Endothelial cell of umbilical vein (primary cell): ENCODE measurements at regions not wholly inside any gene's neighbourhood (a gene's known extent, or its start where the extent isn't known, plus 50 kb on each side); places are given as distances from the start of the nearest gene placed in this dataset.

Experiments used
- BruUV-seq: library from RNA; stranded (reverse); fragments of 400-500 nt; replicated peaks from 2 replicates; lab custom pipeline; 2021; lab: Mats Ljungman, UMichigan
- CTCF ChIA-PET: fragments of 300-600, 350-600 bp; sonication (Branson Sonifier 250); formaldehyde crosslinking; loops from one replicate; lab custom pipeline; 2021; ENCODE audit warnings: antibody characterized with exemption, inconsistent platforms; lab: Charles Lee
- POLR2A ChIA-PET: fragments of 300-600, 350-600 bp; sonication (Branson Sonifier 250); formaldehyde crosslinking; loops from one replicate; lab custom pipeline; 2021; ENCODE audit warnings: antibody characterized with exemption, inconsistent platforms; lab: Charles Lee
- DNase-seq: peaks from one replicate; pipeline ENCODE4 v3.0.0-alpha.2; 2011; ENCODE audit warnings: low read depth, low spot score
- FAIRE-seq: peaks from 2 replicates; lab custom pipeline; 2011; peaks lifted over from hg19 to GRCh38; lab: Jason Lieb, UNC
- H2AFZ ChIP-seq: 2 replicates; pipeline ENCODE4 v1.6.0; 2012; ENCODE audit warnings: low read depth, low read length, control low read depth, inconsistent platforms
- H3K27ac ChIP-seq: 2 replicates; pipeline ENCODE4 v1.5.1; 2011; ENCODE audit warnings: low read depth, mild to moderate bottlenecking, control low read depth, low read length, moderate library complexity; ENCODE audit not compliant: insufficient read depth
- H3K27me3 ChIP-seq, 2 experiments: 2 replicates each; pipeline versions ENCODE4 v1.6.0 to v1.6.1; 2011; ENCODE audit warnings: low read length in 2 of 2, mixed read lengths in 1 of 2; ENCODE audit not compliant: control insufficient read depth in 2 of 2, insufficient read depth in 2 of 2
- H3K36me3 ChIP-seq, 2 experiments: 2 replicates in 1 of 2; 3 replicates in 1 of 2; pipeline ENCODE4 v1.5.1; 2011; ENCODE audit warnings: low read length in 2 of 2, mild to moderate bottlenecking in 1 of 2, moderate library complexity in 1 of 2; ENCODE audit not compliant: control insufficient read depth in 2 of 2, insufficient read depth in 2 of 2; ENCODE audit errors: extremely low read depth in 1 of 2
- H3K4me1 ChIP-seq: 3 replicates; pipeline ENCODE4 v1.5.1; 2011; ENCODE audit warnings: mild to moderate bottlenecking, low read length; ENCODE audit not compliant: control insufficient read depth, insufficient read depth; ENCODE audit errors: extremely low read depth
- H3K4me2 ChIP-seq: 2 replicates; pipeline ENCODE4 v1.6.1; 2011; ENCODE audit warnings: low read length, control low read depth, mixed read lengths; ENCODE audit not compliant: insufficient read depth
- H3K4me3 ChIP-seq, 3 experiments: fragments of 200-600 bp in 1 of 3; sonication (generic), shearing (Covaris generic) in 1 of 3; replicated peaks in 1 of 3; 2 replicates each; pipeline ENCODE4 v1.5.1; 2011 to 2016; ENCODE audit warnings: control low read depth in 3 of 3, low read length in 3 of 3, mild to moderate bottlenecking in 2 of 3, inconsistent platforms in 1 of 3, low read depth in 1 of 3, moderate library complexity in 1 of 3; ENCODE audit not compliant: insufficient read depth in 1 of 3
- H3K79me2 ChIP-seq: 2 replicates; pipeline ENCODE4 v1.6.0; 2012; ENCODE audit warnings: low read length, inconsistent platforms; ENCODE audit not compliant: control insufficient read depth, insufficient read depth
- H3K9ac ChIP-seq: replicated peaks from 2 replicates; pipeline ENCODE3; 2011; ENCODE audit warnings: low read length, control low read depth; ENCODE audit not compliant: insufficient read depth; ENCODE audit errors: extremely low read depth
- H3K9me1 ChIP-seq: replicated peaks from 3 replicates; pipeline ENCODE4 v1.6.0; 2011; ENCODE audit warnings: mild to moderate bottlenecking, low read length; ENCODE audit not compliant: control insufficient read depth, insufficient read depth; ENCODE audit errors: extremely low read depth
- H3K9me3 ChIP-seq: replicated peaks from 2 replicates; pipeline ENCODE4 v1.5.1; 2012; ENCODE audit warnings: low read length, inconsistent platforms; ENCODE audit not compliant: control insufficient read depth, insufficient read depth
- H4K20me1 ChIP-seq: replicated peaks from 2 replicates; pipeline ENCODE3; 2011; ENCODE audit warnings: mild to moderate bottlenecking, low read length; ENCODE audit not compliant: control insufficient read depth, insufficient read depth; ENCODE audit errors: extremely low read depth
- EZH2 ChIP-seq: IDR thresholded peaks from 2 replicates; pipeline ENCODE4 v1.6.1; 2012; ENCODE audit warnings: borderline replicate concordance, low read depth, mild to moderate bottlenecking, moderate library complexity, low read length, inconsistent platforms; ENCODE audit not compliant: severe bottlenecking
- FOS ChIP-seq: IDR thresholded peaks from 2 replicates; pipeline ENCODE4 v1.6.1; 2011; ENCODE audit warnings: mild to moderate bottlenecking, low read length, moderate library complexity, borderline replicate concordance; ENCODE audit not compliant: insufficient read depth
- GATA2 ChIP-seq: IDR thresholded peaks from 2 replicates; pipeline ENCODE4 v1.7.0; 2011; ENCODE audit warnings: low read depth, mild to moderate bottlenecking, moderate library complexity, mixed read lengths, low read length; ENCODE audit not compliant: insufficient read length, insufficient read depth
- JUN ChIP-seq: IDR thresholded peaks from 2 replicates; pipeline ENCODE4 v1.6.1; 2011; ENCODE audit warnings: borderline replicate concordance, low read depth; ENCODE audit not compliant: insufficient read length, insufficient read depth
- MYC ChIP-seq: IDR thresholded peaks from one replicate; pipeline ENCODE4 v1.6.1; 2011; ENCODE audit warnings: mild to moderate bottlenecking, low read depth, low read length
- POLR2A ChIP-seq: IDR thresholded peaks from 2 replicates; pipeline ENCODE4 v1.6.1; 2012; ENCODE audit warnings: low read depth, mild to moderate bottlenecking, control low read depth, low read length
- POLR2AphosphoS5 ChIP-seq: IDR thresholded peaks from 2 replicates; pipeline ENCODE4 v1.6.1; 2012; ENCODE audit warnings: low read depth, mild to moderate bottlenecking, control low read depth, low read length, moderate library complexity; ENCODE audit not compliant: insufficient read depth
- dilution Hi-C: fragments of 300-500 bp; cut with MboI; formaldehyde crosslinking; loops from one replicate; pipeline ENCODE4 v1.15.0; 2019; ENCODE audit warnings: low sequenced_read_pairs; ENCODE audit not compliant: extremely low pct_ligation_motif_present
- intact Hi-C: fragments of 100-400 bp; cut with micrococcal nuclease; formaldehyde crosslinking; loops from one replicate; pipeline ENCODE4 v1.10.0; 2022
- TF ChIP-seq, protein P1 (sequence below), 2 donors: IDR thresholded peaks; 1 replicate in 1 of 2; 2 replicates in 1 of 2; pipeline ENCODE4 v1.5.1; 2011; ENCODE audit warnings: low read length in 2 of 2, mild to moderate bottlenecking in 2 of 2, moderate library complexity in 2 of 2, control low read depth in 1 of 2, inconsistent platforms in 1 of 2, low read depth in 1 of 2; ENCODE audit not compliant: insufficient read depth in 1 of 2; ENCODE audit errors: extremely low read depth in 1 of 2
- TF ChIP-seq, protein P2 (sequence below): IDR thresholded peaks from 2 replicates; pipeline ENCODE4 v1.6.1; 2011; ENCODE audit not compliant: insufficient read depth, insufficient read length

DNA sequence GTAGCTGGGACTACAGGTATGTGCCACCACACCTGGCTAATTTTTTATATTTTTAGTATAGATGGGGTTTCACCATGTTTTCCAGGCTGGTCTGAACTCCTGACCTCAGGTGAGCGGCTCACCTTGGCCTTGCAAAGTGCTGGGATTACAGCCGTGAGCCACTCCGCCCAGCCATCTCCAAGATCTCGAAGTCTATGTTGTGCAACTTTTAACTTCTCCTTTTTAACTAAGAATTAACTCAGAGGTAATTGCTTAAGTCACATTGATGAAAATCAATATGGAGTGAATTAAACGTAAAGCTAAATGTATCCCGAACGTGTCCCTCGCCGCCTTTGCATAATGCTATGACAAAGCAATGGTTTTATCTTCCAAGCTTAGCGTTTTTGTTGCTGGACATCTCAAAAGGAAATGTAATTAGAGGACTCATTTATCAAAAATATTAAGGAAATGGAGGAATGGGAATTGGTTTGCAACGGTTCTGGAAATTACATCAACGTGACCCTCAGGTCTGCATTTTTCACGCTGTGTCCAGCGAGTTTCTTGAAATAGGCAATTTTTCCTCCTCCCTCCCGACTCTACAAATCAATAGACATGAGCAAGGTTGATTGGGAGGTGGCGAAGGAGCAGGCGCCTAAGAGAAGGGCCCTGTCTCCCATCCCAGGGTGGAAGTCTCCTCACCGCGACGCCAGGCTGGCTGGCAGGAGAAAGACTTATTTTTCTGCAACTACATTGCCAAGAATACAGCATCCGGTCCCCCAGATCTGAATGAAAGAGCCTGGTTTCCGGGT lies 89.8 kb downstream of the TMEM130 start:
- Histone ChIP-seq H3K36me3 (no peaks in the 10 kb centered on the region), H3K4me1 (no peaks in the 10 kb centered on the region), H3K4me3 (no peak overlapping the region), H3K27ac (no peak overlapping the region), H3K9me3 (no peaks in the 10 kb centered on the region), H3K9ac (no peak overlapping the region), H3K4me2 (no peak overlapping the region), H2AFZ (no peak overlapping the region), H3K79me2 (no peaks in the 10 kb centered on the region), H3K9me1 (no peaks in the 10 kb centered on the region), H4K20me1 (no peaks in the 10 kb centered on the region), H3K27me3 (no peaks in the 10 kb centered on the region)
- no peak for FAIRE-seq
- no peak for DNase-seq
- ChIA-PET POLR2A (no interaction called here), CTCF (no interaction called here)
- TF ChIP-seq MYC: no peak
- TF ChIP-seq, protein P1, sequence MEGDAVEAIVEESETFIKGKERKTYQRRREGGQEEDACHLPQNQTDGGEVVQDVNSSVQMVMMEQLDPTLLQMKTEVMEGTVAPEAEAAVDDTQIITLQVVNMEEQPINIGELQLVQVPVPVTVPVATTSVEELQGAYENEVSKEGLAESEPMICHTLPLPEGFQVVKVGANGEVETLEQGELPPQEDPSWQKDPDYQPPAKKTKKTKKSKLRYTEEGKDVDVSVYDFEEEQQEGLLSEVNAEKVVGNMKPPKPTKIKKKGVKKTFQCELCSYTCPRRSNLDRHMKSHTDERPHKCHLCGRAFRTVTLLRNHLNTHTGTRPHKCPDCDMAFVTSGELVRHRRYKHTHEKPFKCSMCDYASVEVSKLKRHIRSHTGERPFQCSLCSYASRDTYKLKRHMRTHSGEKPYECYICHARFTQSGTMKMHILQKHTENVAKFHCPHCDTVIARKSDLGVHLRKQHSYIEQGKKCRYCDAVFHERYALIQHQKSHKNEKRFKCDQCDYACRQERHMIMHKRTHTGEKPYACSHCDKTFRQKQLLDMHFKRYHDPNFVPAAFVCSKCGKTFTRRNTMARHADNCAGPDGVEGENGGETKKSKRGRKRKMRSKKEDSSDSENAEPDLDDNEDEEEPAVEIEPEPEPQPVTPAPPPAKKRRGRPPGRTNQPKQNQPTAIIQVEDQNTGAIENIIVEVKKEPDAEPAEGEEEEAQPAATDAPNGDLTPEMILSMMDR (IDR thresholded peaks at IDR 0.05; ENCODE audit: extremely low read depth in 1 of 2, insufficient read depth in 1 of 2, low read depth in 1 of 2, low read length in 2 of 2): no peak
- TF ChIP-seq EZH2: no peak
- TF ChIP-seq POLR2AphosphoS5: no peak
- no peak for TF ChIP-seq JUN
- TF ChIP-seq POLR2A: no peak
- TF ChIP-seq FOS: no peak
- TF ChIP-seq, protein P2, sequence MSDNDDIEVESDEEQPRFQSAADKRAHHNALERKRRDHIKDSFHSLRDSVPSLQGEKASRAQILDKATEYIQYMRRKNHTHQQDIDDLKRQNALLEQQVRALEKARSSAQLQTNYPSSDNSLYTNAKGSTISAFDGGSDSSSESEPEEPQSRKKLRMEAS: no peak
- no peak for TF ChIP-seq GATA2
- intact Hi-C loops (no loop called here), dilution Hi-C loops (no loop called here)
- no TSS peak for BruUV-seq
